ENCODE measurements at regions not wholly inside any gene's neighbourhood (a gene's known extent, or its start where the extent isn't known, plus 50 kb on each side); places are given as distances from the start of the nearest gene placed in this dataset.

- H3K36me3 ChIP-seq, result no peaks in the 10 kb centered on the region
- H3K9me3 ChIP-seq, result no peaks in the 10 kb centered on the region
- ATAC-seq (no peak), DNase-seq (no peak)
- no peaks in the 10 kb centered on the region for H3K4me1 ChIP-seq
- H3K4me3 ChIP-seq, result no peak overlapping the region
- TF ChIP-seq CTCF (IDR thresholded peaks at IDR 0.05), result no peak
- H3K27me3 ChIP-seq, result no peaks in the 10 kb centered on the region
- intact Hi-C loops (cut with DNase I), result no loop called here
- H3K27ac ChIP-seq, result no peak overlapping the region
Measured at GRCh38 chr14:51488569-51489220, 163.0 kb upstream of the FRMD6 start.

GRCh38 chr14:51490205-51490604 is 161.5 kb upstream of the FRMD6 start:
- Histone ChIP-seq H3K9me3 (no peaks in the 10 kb centered on the region), H3K4me3 (no peak overlapping the region), H3K36me3 (no peaks in the 10 kb centered on the region), H3K4me1 (no peaks in the 10 kb centered on the region), H3K27ac (no peak overlapping the region), H3K27me3 (no peaks in the 10 kb centered on the region)
- intact Hi-C loops (cut with DNase I), result no loop called here
- no peak for ATAC-seq
- DNase-seq, result no peak
- TF ChIP-seq CTCF (IDR thresholded peaks at IDR 0.05), result no peak

- ATAC-seq, result no peak
- H3K4me3 ChIP-seq, result no peak overlapping the region
- DNase-seq, result no peak
Measured at GRCh38 chr14:51491036-51491545, 160.6 kb upstream of the FRMD6 start.

GRCh38 chr14:51491776-51492175 is 159.9 kb upstream of the FRMD6 start:
- no peak for TF ChIP-seq CTCF (IDR thresholded peaks at IDR 0.05)
- DNase-seq (no peak), ATAC-seq (no peak)
- Histone ChIP-seq H3K27ac (no peak overlapping the region), H3K4me3 (no peak overlapping the region), H3K4me1 (no peaks in the 10 kb centered on the region), H3K27me3 (no peaks in the 10 kb centered on the region), H3K9me3 (no peaks in the 10 kb centered on the region), H3K36me3 (no peaks in the 10 kb centered on the region)
- intact Hi-C loops (cut with DNase I), result no loop called here

More at GRCh38 chr14:51491036-51491545, 160.6 kb upstream of the FRMD6 start:
- intact Hi-C loops (cut with DNase I), result no loop called here
- no peak for TF ChIP-seq CTCF (IDR thresholded peaks at IDR 0.05)
- no peak overlapping the region for H3K27ac ChIP-seq
- H3K36me3 ChIP-seq, result no peaks in the 10 kb centered on the region
- no peaks in the 10 kb centered on the region for H3K9me3 ChIP-seq
- no peaks in the 10 kb centered on the region for H3K27me3 ChIP-seq
- no peaks in the 10 kb centered on the region for H3K4me1 ChIP-seq

GRCh38 chr14:51495319-51495718 is 156.4 kb upstream of the FRMD6 start:
- no peaks in the 10 kb centered on the region for H3K36me3 ChIP-seq
- no peaks in the 10 kb centered on the region for H3K9me3 ChIP-seq
- DNase-seq (no peak), ATAC-seq (no peak)
- TF ChIP-seq CTCF (IDR thresholded peaks at IDR 0.05), result no peak
- no peak overlapping the region for H3K4me3 ChIP-seq
- intact Hi-C loops (cut with DNase I), result no loop called here
- no peak overlapping the region for H3K27ac ChIP-seq
- H3K27me3 ChIP-seq, result no peaks in the 10 kb centered on the region
- no peaks in the 10 kb centered on the region for H3K4me1 ChIP-seq
